SK-N-SH treated with all-trans-retinoic acid at 6 μM for 48 hours (cell line): ENCODE measurements at regions not wholly inside any gene's neighbourhood (a gene's known extent, or its start where the extent isn't known, plus 50 kb on each side); places are given as distances from the start of the nearest gene placed in this dataset.

Experiments
- ATAC-seq: fragments of 200-7000 bp; cut with Tn5 transposase; 3 replicates; pipeline ENCODE4 v1.9.1; 2020; ENCODE audit warnings: mild to moderate bottlenecking, moderate library complexity
- CREB5 ChIP-seq: fragments of 250-450 bp; sonication (Bioruptor Pico); IDR thresholded peaks from 2 replicates; pipeline ENCODE4 v1.5.1; 2020; ENCODE audit warnings: low read depth, mild to moderate bottlenecking, moderate library complexity
- CSDC2 ChIP-seq: fragments of 250-450 bp; sonication (Bioruptor Pico); IDR thresholded peaks from 2 replicates; pipeline ENCODE4 v1.5.0; 2020; ENCODE audit warnings: mild to moderate bottlenecking, moderate library complexity
- CSRNP3 ChIP-seq: fragments of 250-450 bp; sonication (Bioruptor Pico); IDR thresholded peaks from 2 replicates; pipeline ENCODE4 v1.5.1; 2021; ENCODE audit warnings: mild to moderate bottlenecking, moderate library complexity
- ESRRG ChIP-seq: fragments of 250-450 bp; sonication (Bioruptor Pico); IDR thresholded peaks from 2 replicates; pipeline ENCODE4 v1.6.1; 2021; ENCODE audit warnings: mild to moderate bottlenecking
- GLIS3 ChIP-seq: fragments of 250-450 bp; sonication (Bioruptor Pico); IDR thresholded peaks from 2 replicates; pipeline ENCODE4 v1.5.0; 2020; ENCODE audit warnings: mild to moderate bottlenecking, moderate library complexity
- ISL1 ChIP-seq: fragments of 250-450 bp; sonication (Bioruptor Pico); IDR thresholded peaks from 2 replicates; pipeline ENCODE4 v2.1.2; 2022; ENCODE audit warnings: mild to moderate bottlenecking, moderate library complexity
- OSR1 ChIP-seq: fragments of 250-450 bp; sonication (Bioruptor Pico); IDR thresholded peaks from 2 replicates; pipeline ENCODE4 v1.8.0; 2022; ENCODE audit warnings: moderate library complexity, mild to moderate bottlenecking, inconsistent platforms
- POU6F1 ChIP-seq: fragments of 250-450 bp; sonication (Bioruptor Pico); IDR thresholded peaks from 2 replicates; pipeline ENCODE4 v1.8.0; 2021; ENCODE audit warnings: low read depth, mild to moderate bottlenecking, moderate library complexity, borderline replicate concordance
- PPARA ChIP-seq: fragments of 250-450 bp; sonication (Bioruptor Pico); IDR thresholded peaks from 2 replicates; pipeline ENCODE4 v1.5.0; 2020; ENCODE audit warnings: mild to moderate bottlenecking, borderline replicate concordance
- RARB ChIP-seq: fragments of 250-450 bp; sonication (Bioruptor Pico); IDR thresholded peaks from 2 replicates; pipeline ENCODE4 v1.8.0; 2021; ENCODE audit warnings: mild to moderate bottlenecking, moderate library complexity
- SNAI2 ChIP-seq: fragments of 250-450 bp; sonication (Bioruptor Pico); IDR thresholded peaks from 2 replicates; pipeline ENCODE4 v1.5.0; 2020; ENCODE audit warnings: mild to moderate bottlenecking, moderate library complexity
- TCF4 ChIP-seq: fragments of 250-450 bp; sonication (Bioruptor Pico); IDR thresholded peaks from 2 replicates; pipeline ENCODE4 v1.8.0; 2021; ENCODE audit warnings: mild to moderate bottlenecking, moderate library complexity, borderline replicate concordance
- TOX ChIP-seq: fragments of 250-450 bp; sonication (Bioruptor Pico); IDR thresholded peaks from 2 replicates; pipeline ENCODE4 v1.8.0; 2021; ENCODE audit warnings: mild to moderate bottlenecking, moderate library complexity, borderline replicate concordance
- TSHZ2 ChIP-seq: fragments of 250-450 bp; sonication (Bioruptor Pico); IDR thresholded peaks from 2 replicates; pipeline ENCODE4 v1.5.0; 2020; ENCODE audit warnings: mild to moderate bottlenecking, moderate library complexity
- ZC3H10 ChIP-seq: fragments of 250-450 bp; sonication (Bioruptor Pico); IDR thresholded peaks from 2 replicates; pipeline ENCODE4 v1.5.1; 2021; ENCODE audit warnings: mild to moderate bottlenecking, moderate library complexity
- ZFP3 ChIP-seq: fragments of 250-450 bp; sonication (Bioruptor Pico); IDR thresholded peaks from 2 replicates; pipeline ENCODE4 v1.5.0; 2020; ENCODE audit warnings: mild to moderate bottlenecking, moderate library complexity
- ZFP30 ChIP-seq: fragments of 450-650 bp; formaldehyde crosslinking; IDR thresholded peaks from 2 replicates; pipeline ENCODE4 v1.5.0; 2022; ENCODE audit warnings: mild to moderate bottlenecking, moderate library complexity
- ZNF565 ChIP-seq: fragments of 450-650 bp; formaldehyde crosslinking; conservative IDR thresholded peaks from 2 replicates; pipeline ENCODE4 v1.5.0; 2020; ENCODE audit warnings: low read depth, mild to moderate bottlenecking, moderate library complexity
- ZNF70 ChIP-seq: fragments of 450-650 bp; formaldehyde crosslinking; IDR thresholded peaks from 2 replicates; pipeline ENCODE4 v1.5.0; 2020; ENCODE audit warnings: mild to moderate bottlenecking, moderate library complexity
- ZNF8 ChIP-seq: fragments of 450-650 bp; formaldehyde crosslinking; IDR thresholded peaks from 2 replicates; pipeline ENCODE4 v1.5.0; 2020; ENCODE audit warnings: mild to moderate bottlenecking, moderate library complexity
- TF ChIP-seq, protein P1 (sequence below): fragments of 250-450 bp; sonication (Bioruptor Pico); IDR thresholded peaks from 2 replicates; pipeline ENCODE4 v1.8.0; 2020; ENCODE audit warnings: mild to moderate bottlenecking, moderate library complexity, borderline replicate concordance

GRCh38 chr4:179040259-179040658, 1598.0 kb upstream of the AGA start:
- TF ChIP-seq ZFP3 (CRISPR knock-in tag) (no peak), TOX (no peak)
- ATAC-seq, result no peak

- TF ChIP-seq ISL1 (no peak), TSHZ2 (no peak), SNAI2 (no peak), GLIS3 (CRISPR knock-in tag) (no peak), ZC3H10 (CRISPR knock-in tag) (no peak), PPARA (CRISPR knock-in tag) (no peak), ZNF8 (no peak), POU6F1 (no peak), OSR1 (CRISPR knock-in tag) (no peak), ESRRG (CRISPR knock-in tag) (no peak), TOX (no peak), CREB5 (CRISPR knock-in tag) (no peak), ZNF565 (no peak), RARB (CRISPR knock-in tag) (no peak), ZFP30 (CRISPR knock-in tag) (no peak), ZNF70 (CRISPR knock-in tag) (no peak), ZFP3 (CRISPR knock-in tag) (no peak)
- TF ChIP-seq, protein P1, sequence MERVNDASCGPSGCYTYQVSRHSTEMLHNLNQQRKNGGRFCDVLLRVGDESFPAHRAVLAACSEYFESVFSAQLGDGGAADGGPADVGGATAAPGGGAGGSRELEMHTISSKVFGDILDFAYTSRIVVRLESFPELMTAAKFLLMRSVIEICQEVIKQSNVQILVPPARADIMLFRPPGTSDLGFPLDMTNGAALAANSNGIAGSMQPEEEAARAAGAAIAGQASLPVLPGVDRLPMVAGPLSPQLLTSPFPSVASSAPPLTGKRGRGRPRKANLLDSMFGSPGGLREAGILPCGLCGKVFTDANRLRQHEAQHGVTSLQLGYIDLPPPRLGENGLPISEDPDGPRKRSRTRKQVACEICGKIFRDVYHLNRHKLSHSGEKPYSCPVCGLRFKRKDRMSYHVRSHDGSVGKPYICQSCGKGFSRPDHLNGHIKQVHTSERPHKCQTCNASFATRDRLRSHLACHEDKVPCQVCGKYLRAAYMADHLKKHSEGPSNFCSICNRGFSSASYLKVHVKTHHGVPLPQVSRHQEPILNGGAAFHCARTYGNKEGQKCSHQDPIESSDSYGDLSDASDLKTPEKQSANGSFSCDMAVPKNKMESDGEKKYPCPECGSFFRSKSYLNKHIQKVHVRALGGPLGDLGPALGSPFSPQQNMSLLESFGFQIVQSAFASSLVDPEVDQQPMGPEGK (CRISPR knock-in tag), result no peak
- no peak for ATAC-seq
Observed at GRCh38 chr4:179048839-179049453, 1606.7 kb upstream of the AGA start.

GRCh38 chr4:179051206-179051605, 1609.0 kb upstream of the AGA start:
- no peak for TF ChIP-seq TCF4
- TF ChIP-seq CSDC2, result no peak
- TF ChIP-seq ZNF8, result no peak
- TF ChIP-seq CSRNP3, result no peak
- TF ChIP-seq CREB5 (CRISPR knock-in tag), result no peak
- TF ChIP-seq ZNF565, result no peak
- no peak for TF ChIP-seq ZFP30 (CRISPR knock-in tag)
- TF ChIP-seq RARB (CRISPR knock-in tag), result no peak
- no peak for TF ChIP-seq ZNF70 (CRISPR knock-in tag)

More at GRCh38 chr4:179051206-179051605, 1609.0 kb upstream of the AGA start:
- ATAC-seq, result no peak
